ENCODE measurements at regions not wholly inside any gene's neighbourhood (a gene's known extent, or its start where the extent isn't known, plus 50 kb on each side); places are given as distances from the start of the nearest gene placed in this dataset.

GRCh38 chr1:232249861-232250777, 379.8 kb downstream of the SIPA1L2 start:
- no peak for TF ChIP-seq CTCF (IDR thresholded peaks at IDR 0.05; ENCODE audit: low read depth, low read length, poor library complexity, severe bottlenecking)
- no peak for TF ChIP-seq EZH2phosphoT487 (IDR thresholded peaks at IDR 0.05; ENCODE audit: borderline replicate concordance, low read length)

Measured in DOHH2 (cell line).